ENCODE measurements at regions not wholly inside any gene's neighbourhood (a gene's known extent, or its start where the extent isn't known, plus 50 kb on each side); places are given as distances from the start of the nearest gene placed in this dataset.
"Not testable (repeated sequence)": the region's sequence is repeated elsewhere in the genome, so short reads cannot be mapped to it uniquely, and the experiment has no call there.

DNA sequence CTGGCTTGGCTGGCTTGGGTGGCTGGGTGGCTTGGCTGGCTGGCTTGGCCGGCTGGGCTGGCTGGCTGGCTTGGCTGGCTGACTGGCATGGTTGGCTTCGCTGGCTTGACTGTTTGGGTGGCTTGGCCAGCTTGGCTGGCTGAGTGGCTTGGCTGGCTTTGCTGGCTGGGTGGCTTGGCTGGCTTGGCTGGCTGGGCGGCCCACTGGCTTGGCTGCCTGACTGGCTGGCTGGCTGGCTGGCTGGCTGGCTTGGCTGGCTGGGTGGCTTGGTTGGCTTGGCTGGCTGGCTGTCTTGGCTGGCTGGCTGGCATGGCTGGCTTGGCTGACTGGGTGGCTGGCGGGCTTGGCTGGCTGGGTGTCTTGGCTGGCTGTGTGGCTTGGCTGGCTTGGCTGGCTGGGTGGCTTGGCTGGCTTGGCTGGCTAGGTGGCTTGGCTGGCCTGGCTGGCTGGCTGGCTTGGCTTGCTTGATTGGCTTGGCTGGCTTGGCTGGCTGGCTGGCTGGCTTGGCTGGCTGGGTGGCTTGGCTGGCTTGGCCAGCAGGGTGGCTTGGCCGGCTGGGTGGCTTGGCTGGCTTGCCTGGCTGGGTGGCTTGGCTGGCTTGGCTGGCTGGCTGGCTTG lies 244.2 kb upstream of the POTEB2 start:
- not testable (repeated sequence) for TF ChIP-seq POLR2A (IDR thresholded peaks at IDR 0.05)
- TF ChIP-seq, protein P1, sequence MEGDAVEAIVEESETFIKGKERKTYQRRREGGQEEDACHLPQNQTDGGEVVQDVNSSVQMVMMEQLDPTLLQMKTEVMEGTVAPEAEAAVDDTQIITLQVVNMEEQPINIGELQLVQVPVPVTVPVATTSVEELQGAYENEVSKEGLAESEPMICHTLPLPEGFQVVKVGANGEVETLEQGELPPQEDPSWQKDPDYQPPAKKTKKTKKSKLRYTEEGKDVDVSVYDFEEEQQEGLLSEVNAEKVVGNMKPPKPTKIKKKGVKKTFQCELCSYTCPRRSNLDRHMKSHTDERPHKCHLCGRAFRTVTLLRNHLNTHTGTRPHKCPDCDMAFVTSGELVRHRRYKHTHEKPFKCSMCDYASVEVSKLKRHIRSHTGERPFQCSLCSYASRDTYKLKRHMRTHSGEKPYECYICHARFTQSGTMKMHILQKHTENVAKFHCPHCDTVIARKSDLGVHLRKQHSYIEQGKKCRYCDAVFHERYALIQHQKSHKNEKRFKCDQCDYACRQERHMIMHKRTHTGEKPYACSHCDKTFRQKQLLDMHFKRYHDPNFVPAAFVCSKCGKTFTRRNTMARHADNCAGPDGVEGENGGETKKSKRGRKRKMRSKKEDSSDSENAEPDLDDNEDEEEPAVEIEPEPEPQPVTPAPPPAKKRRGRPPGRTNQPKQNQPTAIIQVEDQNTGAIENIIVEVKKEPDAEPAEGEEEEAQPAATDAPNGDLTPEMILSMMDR (IDR thresholded peaks at IDR 0.05), result not testable (repeated sequence)
